Activated CD8-positive, alpha-beta memory T cell treated with anti-CD3 and anti-CD28 coated beads, Interleukin-2, amount 50 U/mL, for 48 hours (primary cell): ENCODE measurements at regions not wholly inside any gene's neighbourhood (a gene's known extent, or its start where the extent isn't known, plus 50 kb on each side); places are given as distances from the start of the nearest gene placed in this dataset.
"Not testable (repeated sequence)": the region's sequence is repeated elsewhere in the genome, so short reads cannot be mapped to it uniquely, and the experiment has no call there.

Experiments used
- DNase-seq: peaks from one replicate; pipeline ENCODE4 v3.0.0-alpha.2; 2020

GRCh38 chr6:3962291-3963280 is 113.4 kb downstream of the FAM50B start:
- no peak for DNase-seq

- DNase-seq: no peak
These were observed 114.3 kb downstream of the FAM50B start for GRCh38 chr6:3963426-3963825.

- no peak for DNase-seq
These were observed 113.7 kb downstream of the FAM217A start for GRCh38 chr6:3965071-3965718.

- no peak for DNase-seq
These were observed 112.5 kb downstream of the FAM217A start for GRCh38 chr6:3966426-3966825.

- DNase-seq: no peak
These were observed 108.8 kb downstream of the FAM217A start for GRCh38 chr6:3970097-3970496.

- not testable (repeated sequence) for DNase-seq
These were observed 105.8 kb downstream of the FAM217A start for GRCh38 chr6:3973152-3973551.

- no peak for DNase-seq
These were observed 100.8 kb downstream of the FAM217A start for GRCh38 chr6:3977875-3978711.

- not testable (repeated sequence) for DNase-seq
These were observed 100.0 kb downstream of the FAM217A start for GRCh38 chr6:3978966-3979365.

- DNase-seq: no peak
These were observed 97.0 kb downstream of the FAM217A start for GRCh38 chr6:3981917-3982316.

GRCh38 chr6:3983778-3984177 is 95.2 kb downstream of the FAM217A start:
- DNase-seq: no peak

- no peak for DNase-seq
These were observed 94.4 kb downstream of the FAM217A start for GRCh38 chr6:3984494-3984893.

- no peak for DNase-seq
These were observed 92.7 kb downstream of the FAM217A start for GRCh38 chr6:3986241-3986640.

GRCh38 chr6:3987053-3987452 is 91.9 kb downstream of the FAM217A start:
- DNase-seq: no peak

- DNase-seq: no peak
These were observed 91.4 kb downstream of the FAM217A start for GRCh38 chr6:3987576-3987975.

GRCh38 chr6:3990692-3991491 is 88.0 kb downstream of the FAM217A start:
- DNase-seq: peak; percentile 86

- DNase-seq: no peak
These were observed 87.0 kb downstream of the FAM217A start for GRCh38 chr6:3991941-3992340.

GRCh38 chr6:3996349-3996748 is 82.6 kb downstream of the FAM217A start:
- DNase-seq: no peak

- no peak for DNase-seq
These were observed 81.7 kb downstream of the FAM217A start for GRCh38 chr6:3997177-3997770.

- no peak for DNase-seq
These were observed 78.9 kb downstream of the FAM217A start for GRCh38 chr6:3999800-4000661.

- no peak for DNase-seq
These were observed 74.7 kb downstream of the FAM217A start for GRCh38 chr6:4004249-4004648.
